ENCODE measurements at regions not wholly inside any gene's neighbourhood (a gene's known extent, or its start where the extent isn't known, plus 50 kb on each side); places are given as distances from the start of the nearest gene placed in this dataset.

DNA sequence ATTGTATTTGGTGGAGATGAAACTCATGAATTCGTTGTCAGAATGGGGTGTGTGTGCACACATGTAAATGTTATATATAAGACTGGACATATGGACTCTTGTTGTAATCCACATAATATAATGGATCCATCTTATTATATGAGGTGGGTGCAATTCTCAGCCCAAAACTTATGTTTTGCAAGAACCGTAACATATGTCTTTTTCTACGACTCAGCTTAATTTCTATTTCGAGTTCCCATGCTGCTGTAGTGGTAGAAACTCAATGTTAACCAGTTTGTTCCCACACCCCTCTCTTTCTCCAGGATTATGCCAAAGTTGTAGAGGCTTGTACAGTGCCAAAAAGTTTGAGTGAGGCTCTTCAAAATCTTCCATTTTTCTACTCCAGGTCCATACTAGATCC is 112.5 kb upstream of the SPOPL start:
- TF ChIP-seq EP300 (IDR thresholded peaks at IDR 0.05) (no peak), POLR2AphosphoS5 (IDR thresholded peaks at IDR 0.05) (no peak)
- TF ChIP-seq, protein P1, sequence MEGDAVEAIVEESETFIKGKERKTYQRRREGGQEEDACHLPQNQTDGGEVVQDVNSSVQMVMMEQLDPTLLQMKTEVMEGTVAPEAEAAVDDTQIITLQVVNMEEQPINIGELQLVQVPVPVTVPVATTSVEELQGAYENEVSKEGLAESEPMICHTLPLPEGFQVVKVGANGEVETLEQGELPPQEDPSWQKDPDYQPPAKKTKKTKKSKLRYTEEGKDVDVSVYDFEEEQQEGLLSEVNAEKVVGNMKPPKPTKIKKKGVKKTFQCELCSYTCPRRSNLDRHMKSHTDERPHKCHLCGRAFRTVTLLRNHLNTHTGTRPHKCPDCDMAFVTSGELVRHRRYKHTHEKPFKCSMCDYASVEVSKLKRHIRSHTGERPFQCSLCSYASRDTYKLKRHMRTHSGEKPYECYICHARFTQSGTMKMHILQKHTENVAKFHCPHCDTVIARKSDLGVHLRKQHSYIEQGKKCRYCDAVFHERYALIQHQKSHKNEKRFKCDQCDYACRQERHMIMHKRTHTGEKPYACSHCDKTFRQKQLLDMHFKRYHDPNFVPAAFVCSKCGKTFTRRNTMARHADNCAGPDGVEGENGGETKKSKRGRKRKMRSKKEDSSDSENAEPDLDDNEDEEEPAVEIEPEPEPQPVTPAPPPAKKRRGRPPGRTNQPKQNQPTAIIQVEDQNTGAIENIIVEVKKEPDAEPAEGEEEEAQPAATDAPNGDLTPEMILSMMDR (IDR thresholded peaks at IDR 0.05): no peak

All from gastroesophageal sphincter (tissue), 3 donors.